GM19193 (cell line): ENCODE measurements at regions not wholly inside any gene's neighbourhood (a gene's known extent, or its start where the extent isn't known, plus 50 kb on each side); places are given as distances from the start of the nearest gene placed in this dataset.

Experiments
- POLR2A ChIP-seq: IDR thresholded peaks from 4 replicates; pipeline ENCODE4 v1.6.1; 2011; ENCODE audit not compliant: insufficient read depth, insufficient read length; ENCODE audit errors: extremely low read depth

- no peak for TF ChIP-seq POLR2A
Observed at GRCh38 chr2:8296306-8296705, 385.6 kb upstream of the ID2 start.

- no peak for TF ChIP-seq POLR2A
Observed at GRCh38 chr2:8297376-8298231, 384.3 kb upstream of the ID2 start.

- TF ChIP-seq POLR2A: no peak
Observed at GRCh38 chr2:8298783-8299182, 383.1 kb upstream of the ID2 start.

GRCh38 chr2:8300216-8300615 is 381.6 kb upstream of the ID2 start:
- no peak for TF ChIP-seq POLR2A

GRCh38 chr2:8300905-8301304 is 381.0 kb upstream of the ID2 start:
- TF ChIP-seq POLR2A: no peak

- TF ChIP-seq POLR2A: no peak
Observed at GRCh38 chr2:8303322-8303832, 378.5 kb upstream of the ID2 start.

- TF ChIP-seq POLR2A: no peak
Observed at GRCh38 chr2:8304821-8305766, 376.8 kb upstream of the ID2 start.

GRCh38 chr2:8306530-8307351 is 375.1 kb upstream of the ID2 start:
- TF ChIP-seq POLR2A: no peak

GRCh38 chr2:8307606-8308180 is 374.2 kb upstream of the ID2 start:
- TF ChIP-seq POLR2A: no peak

GRCh38 chr2:8309131-8309530 is 372.7 kb upstream of the ID2 start:
- TF ChIP-seq POLR2A: no peak

GRCh38 chr2:8310557-8311455 is 371.1 kb upstream of the ID2 start:
- TF ChIP-seq POLR2A: no peak

- TF ChIP-seq POLR2A: no peak
Observed at GRCh38 chr2:8312221-8312620, 369.6 kb upstream of the ID2 start.
